Breast epithelium (tissue), 4 donors: ENCODE measurements at regions not wholly inside any gene's neighbourhood (a gene's known extent, or its start where the extent isn't known, plus 50 kb on each side); places are given as distances from the start of the nearest gene placed in this dataset.

Experiments used
- DNase-seq, 2 donors: peaks; one replicate each; pipeline ENCODE4 v3.0.0-alpha.2; 2019; ENCODE audit warnings: low spot score in 2 of 2
- H3K27ac ChIP-seq, 2 donors: fragments of 200-600 bp; sonication (generic) in 1 of 2; one replicate each; pipeline ENCODE4 v1.5.1; 2016 to 2019; ENCODE audit warnings: mild to moderate bottlenecking in 1 of 2
- H3K27me3 ChIP-seq, 2 donors: fragments of 200-600 bp; sonication (generic) in 1 of 2; one replicate each; pipeline versions ENCODE4 v1.5.1 to v1.6.0; 2017 to 2019; ENCODE audit warnings: control low read depth in 1 of 2, mild to moderate bottlenecking in 1 of 2
- H3K36me3 ChIP-seq: fragments of 200-600 bp; one replicate; pipeline ENCODE4 v1.5.1; 2019
- H3K4me1 ChIP-seq, 2 donors: fragments of 200-600 bp; sonication (generic); one replicate each; pipeline ENCODE4 v1.5.1; 2016 to 2019; ENCODE audit warnings: control low read depth in 1 of 2
- H3K4me3 ChIP-seq, 3 donors: fragments of 200-600 bp; sonication (generic); 1 replicate in 2 of 3; 2 replicates in 1 of 3; pipeline ENCODE4 v1.5.1; 2016 to 2019; ENCODE audit warnings: mild to moderate bottlenecking in 3 of 3, moderate library complexity in 2 of 3
- H3K9me3 ChIP-seq, 2 donors: fragments of 200-600 bp; sonication (generic) in 1 of 2; one replicate each; pipeline ENCODE4 v1.5.1; 2016 to 2019; ENCODE audit warnings: control low read depth in 1 of 2
- POLR2A ChIP-seq: fragments of 450-650 bp; IDR thresholded peaks from one replicate; pipeline ENCODE4 v1.6.1; 2016; ENCODE audit warnings: antibody characterized with exemption, mild to moderate bottlenecking, moderate library complexity
- POLR2AphosphoS5 ChIP-seq, 3 donors: sonication (generic); formaldehyde crosslinking; IDR thresholded peaks; one replicate each; pipeline ENCODE4 v1.6.1; 2017; ENCODE audit warnings: antibody characterized with exemption in 3 of 3
- intact Hi-C: fragments of 100-400 bp; cut with DNase I; formaldehyde crosslinking; loops from one replicate; pipeline ENCODE4 v1.15.1; 2023; ENCODE audit warnings: low total_unique reads
- TF ChIP-seq, protein P1 (sequence below), 3 donors: fragments of 450-650 bp; IDR thresholded peaks; one replicate each; pipeline ENCODE4 v1.5.1; 2016 to 2017; ENCODE audit warnings: antibody characterized with exemption in 3 of 3, mild to moderate bottlenecking in 3 of 3, moderate library complexity in 3 of 3

DNA sequence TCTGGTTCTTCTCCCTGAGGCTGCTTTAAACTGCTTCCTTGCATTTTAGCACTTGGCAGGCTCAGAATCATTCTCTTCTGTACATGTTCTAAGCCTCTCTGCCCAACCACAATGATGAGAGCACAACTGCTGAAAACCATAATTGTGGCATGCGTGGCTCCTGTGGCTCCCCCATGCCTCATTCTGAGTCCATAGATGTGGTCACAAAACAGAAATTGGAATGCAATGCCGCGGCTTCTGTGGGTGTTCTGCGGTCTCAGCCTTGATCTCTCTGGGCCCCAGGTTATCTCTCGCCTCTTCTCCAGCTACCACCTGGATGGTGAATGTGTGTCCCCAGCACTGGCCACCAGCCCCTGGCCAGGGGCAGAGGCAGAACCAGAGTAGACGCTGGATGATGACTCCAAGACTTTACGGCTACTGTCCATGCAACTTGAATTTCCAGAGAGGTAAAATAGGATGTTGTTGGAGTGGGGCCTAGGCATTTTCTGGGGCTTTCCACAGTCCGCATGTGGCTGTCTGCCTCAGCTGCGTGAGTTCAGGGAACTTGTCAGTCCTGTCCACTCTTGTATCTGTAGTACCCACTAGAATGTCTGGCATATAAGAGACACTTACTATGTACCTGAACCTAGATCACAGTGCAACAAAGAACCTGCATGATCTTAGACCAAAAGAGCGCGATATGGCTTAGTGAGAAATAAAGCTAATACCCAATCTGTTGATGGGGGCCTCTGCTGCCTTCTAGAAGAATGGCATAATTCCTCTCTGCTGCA is 52.4 kb upstream of the ADRB1 start:
- Histone ChIP-seq H3K4me1 (no peaks in the 10 kb centered on the region), H3K4me3 (no peak overlapping the region), H3K27me3 (no peaks in the 10 kb centered on the region), H3K27ac (no peak overlapping the region), H3K9me3 (no peaks in the 10 kb centered on the region), H3K36me3 (no peaks in the 10 kb centered on the region)
- intact Hi-C loops, result no loop called here
- no peak for DNase-seq
- TF ChIP-seq POLR2A, result no peak
- TF ChIP-seq POLR2AphosphoS5 (IDR thresholded peaks at IDR 0.05), result no peak
- TF ChIP-seq, protein P1, sequence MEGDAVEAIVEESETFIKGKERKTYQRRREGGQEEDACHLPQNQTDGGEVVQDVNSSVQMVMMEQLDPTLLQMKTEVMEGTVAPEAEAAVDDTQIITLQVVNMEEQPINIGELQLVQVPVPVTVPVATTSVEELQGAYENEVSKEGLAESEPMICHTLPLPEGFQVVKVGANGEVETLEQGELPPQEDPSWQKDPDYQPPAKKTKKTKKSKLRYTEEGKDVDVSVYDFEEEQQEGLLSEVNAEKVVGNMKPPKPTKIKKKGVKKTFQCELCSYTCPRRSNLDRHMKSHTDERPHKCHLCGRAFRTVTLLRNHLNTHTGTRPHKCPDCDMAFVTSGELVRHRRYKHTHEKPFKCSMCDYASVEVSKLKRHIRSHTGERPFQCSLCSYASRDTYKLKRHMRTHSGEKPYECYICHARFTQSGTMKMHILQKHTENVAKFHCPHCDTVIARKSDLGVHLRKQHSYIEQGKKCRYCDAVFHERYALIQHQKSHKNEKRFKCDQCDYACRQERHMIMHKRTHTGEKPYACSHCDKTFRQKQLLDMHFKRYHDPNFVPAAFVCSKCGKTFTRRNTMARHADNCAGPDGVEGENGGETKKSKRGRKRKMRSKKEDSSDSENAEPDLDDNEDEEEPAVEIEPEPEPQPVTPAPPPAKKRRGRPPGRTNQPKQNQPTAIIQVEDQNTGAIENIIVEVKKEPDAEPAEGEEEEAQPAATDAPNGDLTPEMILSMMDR (IDR thresholded peaks at IDR 0.05), result no peak

DNA sequence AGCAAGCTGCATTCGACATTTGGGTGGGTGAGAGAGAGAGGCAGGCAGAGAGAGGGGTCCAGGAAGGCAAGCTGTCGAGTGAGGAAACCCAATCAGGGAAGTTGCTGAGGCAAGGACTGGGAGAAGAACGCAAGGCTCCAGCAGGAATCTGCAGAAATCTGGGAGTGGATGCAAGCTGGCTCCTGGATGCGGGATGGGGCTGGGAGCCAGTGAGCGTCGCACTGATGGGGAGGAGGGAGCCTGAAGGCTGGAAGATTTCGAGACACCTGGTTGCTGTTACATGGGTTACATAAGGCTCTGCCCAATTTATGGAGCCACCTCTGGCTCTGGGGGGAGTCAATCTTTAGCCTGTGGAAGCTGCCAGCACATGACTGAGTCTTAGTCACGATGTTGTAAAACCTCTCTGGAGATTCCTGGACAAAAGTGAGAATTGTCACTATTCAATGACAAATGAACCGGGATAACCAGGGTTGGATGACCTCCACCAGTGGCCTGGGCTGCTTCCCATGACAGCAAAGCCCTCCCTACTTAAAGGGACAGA is 51.1 kb upstream of the ADRB1 start:
- DNase-seq, result no peak
- Histone ChIP-seq H3K4me3 (no peak overlapping the region), H3K4me1 (no peaks in the 10 kb centered on the region), H3K27me3 (no peaks in the 10 kb centered on the region), H3K9me3 (no peaks in the 10 kb centered on the region), H3K36me3 (no peaks in the 10 kb centered on the region), H3K27ac (peak overlapping the region; percentile 2 to 13)
- intact Hi-C loops, result no loop called here
- TF ChIP-seq POLR2A (no peak), POLR2AphosphoS5 (IDR thresholded peaks at IDR 0.05) (peak in 1 of 3 donors; percentile 46)

DNA sequence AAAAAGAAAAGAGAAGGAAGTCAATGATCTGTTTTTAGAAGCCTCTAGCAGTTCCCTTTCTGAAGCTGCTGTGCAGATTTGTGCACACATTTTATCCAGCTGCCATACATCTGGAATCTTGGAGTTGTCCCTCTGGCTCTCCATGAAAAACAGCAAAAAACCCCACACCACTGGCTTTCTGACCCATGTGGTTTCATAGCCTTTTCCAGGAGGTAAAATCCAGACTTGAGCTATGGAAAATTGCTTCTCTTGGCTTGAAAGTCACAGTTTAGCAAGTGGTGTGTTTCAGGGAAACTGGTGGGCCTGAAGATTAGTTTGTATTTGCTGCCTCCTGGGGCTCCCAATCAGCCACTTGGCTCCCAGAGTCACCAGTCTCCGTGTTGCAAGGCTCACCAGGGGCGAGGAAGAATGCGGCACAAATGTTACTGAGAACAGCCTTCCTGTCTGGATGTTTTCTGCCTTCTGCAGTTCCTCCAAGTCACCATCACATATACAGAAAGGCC is 50.1 kb upstream of the ADRB1 start:
- Histone ChIP-seq H3K27me3 (no peaks in the 10 kb centered on the region), H3K9me3 (no peaks in the 10 kb centered on the region), H3K4me3 (no peak overlapping the region), H3K27ac (no peak overlapping the region), H3K4me1 (no peaks in the 10 kb centered on the region), H3K36me3 (no peaks in the 10 kb centered on the region)
- no peak for DNase-seq
- TF ChIP-seq POLR2A, result no peak
- no peak for TF ChIP-seq POLR2AphosphoS5 (IDR thresholded peaks at IDR 0.05)
- TF ChIP-seq, protein P1 (IDR thresholded peaks at IDR 0.05), result no peak
- intact Hi-C loops, result no loop called here
